ENCODE measurements at regions not wholly inside any gene's neighbourhood (a gene's known extent, or its start where the extent isn't known, plus 50 kb on each side); places are given as distances from the start of the nearest gene placed in this dataset.

DNA sequence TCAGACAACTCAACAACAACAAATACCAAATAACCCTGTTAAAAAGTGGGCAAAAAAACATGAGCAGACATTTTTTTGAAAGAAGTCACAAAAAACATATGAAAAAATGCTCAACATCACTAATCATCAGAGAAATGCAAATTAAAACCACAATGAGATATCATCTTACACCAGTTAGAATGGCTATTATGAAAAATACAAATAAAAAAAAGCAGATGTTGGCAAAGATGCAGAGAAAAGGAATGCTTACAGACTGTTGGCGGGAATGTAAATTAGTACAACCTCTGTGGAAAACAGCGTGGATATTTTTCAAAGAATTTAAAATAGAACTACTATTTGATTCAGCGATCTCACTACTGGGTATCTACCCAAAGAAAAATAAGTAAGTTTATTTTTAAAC lies 114.0 kb downstream of the SLC38A4 start:
- no peaks in the 10 kb centered on the region for H3K9me3 ChIP-seq (ENCODE audit: control insufficient read depth in 2 of 2, low read length in 2 of 2)
- no peak overlapping the region for H3K9ac ChIP-seq (ENCODE audit: low read depth in 1 of 2, low read length in 2 of 2)
- no peaks in the 10 kb centered on the region for H3K36me3 ChIP-seq (ENCODE audit: control insufficient read depth in 2 of 2, insufficient read depth in 2 of 2, low read length in 2 of 2)
- H3K27ac ChIP-seq (ENCODE audit: low read depth in 2 of 2, low read length in 2 of 2), result no peak overlapping the region
- no peaks in the 10 kb centered on the region for H3K4me1 ChIP-seq (ENCODE audit: control insufficient read depth in 2 of 2, insufficient read depth in 2 of 2, low read length in 2 of 2)
- H3K4me3 ChIP-seq (ENCODE audit: low read length in 2 of 2), result no peak overlapping the region
- no peaks in the 10 kb centered on the region for H3K27me3 ChIP-seq (ENCODE audit: control insufficient read depth in 2 of 2, insufficient read depth in 2 of 2, low read length in 2 of 2)

DNA sequence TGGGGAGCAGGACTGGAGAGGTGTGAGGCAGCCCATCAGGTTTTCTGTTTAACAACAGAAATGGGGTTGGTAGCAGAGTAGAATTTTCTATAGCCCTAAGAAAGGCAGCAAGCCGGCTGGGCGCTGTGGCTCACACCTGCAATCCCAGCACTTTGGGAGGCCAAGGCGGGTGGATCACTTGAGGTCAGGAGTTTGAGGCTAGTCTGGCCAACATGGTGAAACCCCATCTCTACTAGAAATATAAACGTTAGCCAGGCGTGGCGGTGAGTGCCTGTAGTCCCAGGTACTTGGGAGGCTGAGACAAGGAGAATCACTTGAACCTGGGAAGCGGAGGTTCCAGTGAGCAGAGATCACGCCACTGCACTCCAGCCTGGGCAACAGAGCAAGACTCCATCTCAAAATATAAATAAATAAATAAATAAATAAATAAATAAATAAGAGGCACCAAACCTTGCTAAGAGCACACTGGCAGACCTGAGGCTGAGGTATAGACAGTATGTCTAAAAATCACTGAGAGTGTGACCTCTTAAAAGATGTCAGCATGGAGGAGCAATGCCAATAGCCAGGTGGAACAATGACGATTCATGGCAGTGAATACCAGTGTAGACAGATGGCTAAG lies 115.6 kb downstream of the SLC38A4 start:
- Histone ChIP-seq H3K27me3 (ENCODE audit: control insufficient read depth in 2 of 2, insufficient read depth in 2 of 2, low read length in 2 of 2) (no peaks in the 10 kb centered on the region), H3K9me3 (ENCODE audit: control insufficient read depth in 2 of 2, low read length in 2 of 2) (no peaks in the 10 kb centered on the region)

DNA sequence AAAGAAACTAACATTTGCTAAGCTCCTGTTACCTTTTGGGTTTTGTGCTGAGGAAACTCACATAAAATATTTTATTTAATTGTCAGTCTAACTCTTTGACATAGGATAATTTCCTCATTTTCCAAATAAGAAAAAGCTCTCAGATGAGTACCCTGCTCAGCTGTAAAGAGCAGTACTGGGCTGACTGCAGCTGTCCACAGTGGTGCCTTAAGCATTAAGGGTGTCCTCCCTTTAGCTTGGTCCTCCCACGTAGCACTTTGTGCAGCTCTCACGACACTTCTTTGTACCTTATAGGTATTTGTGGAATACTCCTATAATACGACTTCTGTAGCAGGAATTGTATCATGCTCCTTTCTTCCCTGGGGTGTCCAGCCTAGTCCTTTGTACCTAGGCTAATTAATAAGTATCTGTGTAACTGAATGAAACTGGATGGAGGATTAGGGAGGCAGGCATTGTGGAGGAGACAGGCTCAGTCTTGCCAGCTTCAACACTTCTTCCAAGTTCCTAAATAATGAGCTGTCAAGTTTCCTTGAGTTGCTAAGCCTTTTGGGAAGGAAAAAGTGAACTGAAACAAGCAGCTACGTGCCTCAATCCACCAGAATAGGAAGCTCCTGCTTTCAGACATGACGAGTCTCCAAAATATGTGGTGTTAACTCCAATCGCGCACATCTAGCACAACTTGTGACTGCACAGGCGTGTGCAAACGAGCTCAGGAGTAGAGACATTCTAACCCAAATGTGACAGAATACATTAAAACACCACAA lies 123.0 kb downstream of the SLC38A4 start:
- H3K27ac ChIP-seq (ENCODE audit: low read depth in 2 of 2, low read length in 2 of 2), result no peak overlapping the region
- no peak overlapping the region for H3K4me3 ChIP-seq (ENCODE audit: low read length in 2 of 2)
- no peak overlapping the region for H3K9ac ChIP-seq (ENCODE audit: low read depth in 1 of 2, low read length in 2 of 2)

More for the DNA sequence above, 115.6 kb downstream of the SLC38A4 start:
- Histone ChIP-seq H3K4me3 (ENCODE audit: low read length in 2 of 2) (no peak overlapping the region), H3K36me3 (ENCODE audit: control insufficient read depth in 2 of 2, insufficient read depth in 2 of 2, low read length in 2 of 2) (no peaks in the 10 kb centered on the region), H3K4me1 (ENCODE audit: control insufficient read depth in 2 of 2, insufficient read depth in 2 of 2, low read length in 2 of 2) (no peaks in the 10 kb centered on the region), H3K27ac (ENCODE audit: low read depth in 2 of 2, low read length in 2 of 2) (no peak overlapping the region), H3K9ac (ENCODE audit: low read depth in 1 of 2, low read length in 2 of 2) (no peak overlapping the region)

DNA sequence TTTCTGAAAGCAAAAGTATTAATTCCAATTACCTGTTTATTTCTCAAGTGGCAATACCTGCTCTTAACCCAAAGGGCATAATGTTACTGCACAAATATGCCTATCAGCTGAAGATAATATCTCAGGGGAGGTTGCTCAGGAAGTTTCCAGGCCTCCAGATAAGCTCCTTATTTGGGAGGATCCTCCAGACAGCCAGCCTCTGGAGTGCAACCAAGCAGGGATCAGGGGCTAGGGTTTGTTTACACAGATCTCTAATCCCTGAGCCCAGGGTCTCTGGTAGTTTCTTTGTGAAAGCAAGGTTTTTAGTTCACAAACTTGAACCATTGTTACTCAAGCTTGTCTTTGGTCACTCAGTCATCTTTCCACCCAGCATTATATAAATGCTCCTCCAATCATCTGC lies 124.4 kb downstream of the SLC38A4 start:
- H3K4me1 ChIP-seq (ENCODE audit: control insufficient read depth in 2 of 2, insufficient read depth in 2 of 2, low read length in 2 of 2), result no peaks in the 10 kb centered on the region
- no peaks in the 10 kb centered on the region for H3K36me3 ChIP-seq (ENCODE audit: control insufficient read depth in 2 of 2, insufficient read depth in 2 of 2, low read length in 2 of 2)
- no peaks in the 10 kb centered on the region for H3K9me3 ChIP-seq (ENCODE audit: control insufficient read depth in 2 of 2, low read length in 2 of 2)
- no peak overlapping the region for H3K4me3 ChIP-seq (ENCODE audit: low read length in 2 of 2)
- H3K9ac ChIP-seq (ENCODE audit: low read depth in 1 of 2, low read length in 2 of 2), result no peak overlapping the region
- H3K27me3 ChIP-seq (ENCODE audit: control insufficient read depth in 2 of 2, insufficient read depth in 2 of 2, low read length in 2 of 2), result no peaks in the 10 kb centered on the region
- no peak overlapping the region for H3K27ac ChIP-seq (ENCODE audit: low read depth in 2 of 2, low read length in 2 of 2)

More for the DNA sequence above, 123.0 kb downstream of the SLC38A4 start:
- Histone ChIP-seq H3K27me3 (ENCODE audit: control insufficient read depth in 2 of 2, insufficient read depth in 2 of 2, low read length in 2 of 2) (no peaks in the 10 kb centered on the region), H3K9me3 (ENCODE audit: control insufficient read depth in 2 of 2, low read length in 2 of 2) (no peaks in the 10 kb centered on the region), H3K4me1 (ENCODE audit: control insufficient read depth in 2 of 2, insufficient read depth in 2 of 2, low read length in 2 of 2) (no peaks in the 10 kb centered on the region), H3K36me3 (ENCODE audit: control insufficient read depth in 2 of 2, insufficient read depth in 2 of 2, low read length in 2 of 2) (no peaks in the 10 kb centered on the region)

DNA sequence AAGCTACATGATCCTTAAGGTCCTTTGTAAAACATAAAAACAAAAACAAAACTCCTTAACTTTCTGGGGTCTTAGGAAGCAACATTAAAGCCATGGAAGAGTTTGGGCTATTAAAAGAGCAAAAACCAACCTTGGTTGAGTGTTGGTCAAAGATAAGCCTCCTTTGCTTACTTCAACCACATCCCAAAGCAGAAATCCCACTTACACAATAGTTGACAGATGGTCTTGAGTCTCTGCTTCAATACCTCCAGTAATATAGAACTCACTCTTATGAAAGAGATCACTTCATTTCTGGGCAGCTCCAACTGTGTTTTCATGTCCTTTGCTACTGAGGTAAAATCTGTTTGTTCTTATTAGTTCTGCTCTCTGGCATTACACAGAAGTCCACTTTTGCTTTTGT lies 125.8 kb downstream of the SLC38A4 start:
- Histone ChIP-seq H3K4me3 (ENCODE audit: low read length in 2 of 2) (no peak overlapping the region), H3K36me3 (ENCODE audit: control insufficient read depth in 2 of 2, insufficient read depth in 2 of 2, low read length in 2 of 2) (no peaks in the 10 kb centered on the region), H3K9me3 (ENCODE audit: control insufficient read depth in 2 of 2, low read length in 2 of 2) (no peaks in the 10 kb centered on the region), H3K27ac (ENCODE audit: low read depth in 2 of 2, low read length in 2 of 2) (no peak overlapping the region), H3K9ac (ENCODE audit: low read depth in 1 of 2, low read length in 2 of 2) (no peak overlapping the region), H3K4me1 (ENCODE audit: control insufficient read depth in 2 of 2, insufficient read depth in 2 of 2, low read length in 2 of 2) (no peaks in the 10 kb centered on the region), H3K27me3 (ENCODE audit: control insufficient read depth in 2 of 2, insufficient read depth in 2 of 2, low read length in 2 of 2) (no peaks in the 10 kb centered on the region)

DNA sequence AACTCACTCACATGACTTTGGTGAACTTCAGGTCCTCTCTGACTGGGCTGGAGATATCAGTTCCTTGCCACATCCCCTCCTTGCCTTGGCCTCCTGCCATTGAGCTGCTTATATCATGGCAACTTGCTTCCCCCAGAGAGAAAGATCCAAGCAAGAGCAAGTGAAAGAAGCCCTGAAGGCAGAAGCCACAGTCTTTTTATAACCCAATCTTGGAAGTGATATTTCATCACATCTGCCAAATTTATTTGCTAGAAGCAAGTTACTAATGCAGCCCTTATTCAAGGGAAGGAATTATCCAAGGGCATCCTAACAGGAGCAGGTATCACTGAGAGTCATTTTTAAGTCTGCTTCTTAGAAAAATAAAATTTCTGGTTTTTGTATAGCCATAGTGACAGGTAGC lies 127.8 kb downstream of the SLC38A4 start:
- no peaks in the 10 kb centered on the region for H3K4me1 ChIP-seq (ENCODE audit: control insufficient read depth in 2 of 2, insufficient read depth in 2 of 2, low read length in 2 of 2)
- no peaks in the 10 kb centered on the region for H3K9me3 ChIP-seq (ENCODE audit: control insufficient read depth in 2 of 2, low read length in 2 of 2)
- no peaks in the 10 kb centered on the region for H3K36me3 ChIP-seq (ENCODE audit: control insufficient read depth in 2 of 2, insufficient read depth in 2 of 2, low read length in 2 of 2)
- no peak overlapping the region for H3K27ac ChIP-seq (ENCODE audit: low read depth in 2 of 2, low read length in 2 of 2)
- no peak overlapping the region for H3K9ac ChIP-seq (ENCODE audit: low read depth in 1 of 2, low read length in 2 of 2)
- H3K27me3 ChIP-seq (ENCODE audit: control insufficient read depth in 2 of 2, insufficient read depth in 2 of 2, low read length in 2 of 2), result no peaks in the 10 kb centered on the region
- no peak overlapping the region for H3K4me3 ChIP-seq (ENCODE audit: low read length in 2 of 2)

DNA sequence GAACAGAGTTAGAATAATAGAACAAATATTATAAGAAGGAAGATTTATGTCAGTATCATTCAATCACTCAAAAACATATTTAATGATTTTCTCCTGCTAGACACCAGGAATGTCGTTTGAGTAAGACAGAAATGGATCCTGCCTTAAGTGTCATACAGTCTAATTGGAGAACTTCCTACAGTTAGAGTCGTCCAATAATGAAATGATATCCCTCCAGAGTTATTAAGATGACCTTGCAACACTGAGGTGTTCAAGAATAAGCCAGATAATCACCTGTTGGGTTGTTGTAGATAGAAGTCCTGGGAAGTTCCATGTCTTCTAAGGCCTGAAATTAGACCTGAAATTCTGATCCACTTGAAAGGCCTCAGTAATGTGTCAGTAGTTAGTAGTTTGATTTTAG lies 132.3 kb downstream of the SLC38A4 start:
- Histone ChIP-seq H3K27me3 (ENCODE audit: control insufficient read depth in 2 of 2, insufficient read depth in 2 of 2, low read length in 2 of 2) (no peaks in the 10 kb centered on the region), H3K9me3 (ENCODE audit: control insufficient read depth in 2 of 2, low read length in 2 of 2) (no peaks in the 10 kb centered on the region), H3K9ac (ENCODE audit: low read depth in 1 of 2, low read length in 2 of 2) (no peak overlapping the region), H3K4me1 (ENCODE audit: control insufficient read depth in 2 of 2, insufficient read depth in 2 of 2, low read length in 2 of 2) (no peaks in the 10 kb centered on the region), H3K36me3 (ENCODE audit: control insufficient read depth in 2 of 2, insufficient read depth in 2 of 2, low read length in 2 of 2) (no peaks in the 10 kb centered on the region), H3K4me3 (ENCODE audit: low read length in 2 of 2) (no peak overlapping the region), H3K27ac (ENCODE audit: low read depth in 2 of 2, low read length in 2 of 2) (no peak overlapping the region)

DNA sequence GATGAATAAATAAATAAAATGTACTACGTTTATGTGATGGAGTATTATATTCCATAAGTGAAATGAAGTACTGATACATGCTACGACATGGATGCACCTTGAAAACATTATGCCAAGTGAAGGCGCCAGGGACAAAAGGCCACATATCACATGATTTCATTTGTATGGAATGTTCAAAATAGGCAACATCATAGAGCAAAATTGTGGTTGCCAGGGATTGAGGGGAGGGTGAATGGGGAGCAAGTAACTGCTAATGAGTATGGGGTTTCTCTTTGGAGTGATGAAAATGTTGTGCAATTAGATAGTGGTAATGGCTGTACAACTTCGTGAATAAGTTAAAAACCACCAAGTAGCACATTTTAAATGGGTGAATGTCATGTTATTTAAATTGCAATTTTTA lies 132.8 kb downstream of the SLC38A4 start:
- Histone ChIP-seq H3K4me3 (ENCODE audit: low read length in 2 of 2) (no peak overlapping the region), H3K9ac (ENCODE audit: low read depth in 1 of 2, low read length in 2 of 2) (no peak overlapping the region), H3K27ac (ENCODE audit: low read depth in 2 of 2, low read length in 2 of 2) (no peak overlapping the region), H3K27me3 (ENCODE audit: control insufficient read depth in 2 of 2, insufficient read depth in 2 of 2, low read length in 2 of 2) (no peaks in the 10 kb centered on the region), H3K9me3 (ENCODE audit: control insufficient read depth in 2 of 2, low read length in 2 of 2) (no peaks in the 10 kb centered on the region), H3K4me1 (ENCODE audit: control insufficient read depth in 2 of 2, insufficient read depth in 2 of 2, low read length in 2 of 2) (no peaks in the 10 kb centered on the region), H3K36me3 (ENCODE audit: control insufficient read depth in 2 of 2, insufficient read depth in 2 of 2, low read length in 2 of 2) (no peaks in the 10 kb centered on the region)

DNA sequence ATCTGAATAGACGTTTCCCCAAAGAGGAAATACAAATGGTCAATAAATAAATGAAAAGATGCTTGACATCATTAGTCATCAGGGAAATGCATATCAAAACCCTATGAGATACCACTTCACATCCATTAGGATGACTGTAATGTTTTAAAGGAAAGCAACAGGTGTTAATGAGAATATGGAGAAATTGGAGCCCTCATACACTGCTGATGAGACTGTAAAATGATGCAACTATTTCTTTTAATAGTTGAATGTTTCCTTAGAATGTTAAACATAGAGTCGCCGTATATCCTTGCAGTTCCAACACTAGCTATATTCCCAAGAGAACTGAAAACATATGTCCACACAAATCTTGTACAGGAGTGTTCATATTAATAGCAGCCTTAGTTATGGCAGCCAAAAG lies 133.2 kb downstream of the SLC38A4 start:
- Histone ChIP-seq H3K4me3 (ENCODE audit: low read length in 2 of 2) (no peak overlapping the region), H3K9ac (ENCODE audit: low read depth in 1 of 2, low read length in 2 of 2) (no peak overlapping the region), H3K36me3 (ENCODE audit: control insufficient read depth in 2 of 2, insufficient read depth in 2 of 2, low read length in 2 of 2) (no peaks in the 10 kb centered on the region), H3K9me3 (ENCODE audit: control insufficient read depth in 2 of 2, low read length in 2 of 2) (no peaks in the 10 kb centered on the region), H3K27me3 (ENCODE audit: control insufficient read depth in 2 of 2, insufficient read depth in 2 of 2, low read length in 2 of 2) (no peaks in the 10 kb centered on the region), H3K4me1 (ENCODE audit: control insufficient read depth in 2 of 2, insufficient read depth in 2 of 2, low read length in 2 of 2) (no peaks in the 10 kb centered on the region), H3K27ac (ENCODE audit: low read depth in 2 of 2, low read length in 2 of 2) (no peak overlapping the region)

DNA sequence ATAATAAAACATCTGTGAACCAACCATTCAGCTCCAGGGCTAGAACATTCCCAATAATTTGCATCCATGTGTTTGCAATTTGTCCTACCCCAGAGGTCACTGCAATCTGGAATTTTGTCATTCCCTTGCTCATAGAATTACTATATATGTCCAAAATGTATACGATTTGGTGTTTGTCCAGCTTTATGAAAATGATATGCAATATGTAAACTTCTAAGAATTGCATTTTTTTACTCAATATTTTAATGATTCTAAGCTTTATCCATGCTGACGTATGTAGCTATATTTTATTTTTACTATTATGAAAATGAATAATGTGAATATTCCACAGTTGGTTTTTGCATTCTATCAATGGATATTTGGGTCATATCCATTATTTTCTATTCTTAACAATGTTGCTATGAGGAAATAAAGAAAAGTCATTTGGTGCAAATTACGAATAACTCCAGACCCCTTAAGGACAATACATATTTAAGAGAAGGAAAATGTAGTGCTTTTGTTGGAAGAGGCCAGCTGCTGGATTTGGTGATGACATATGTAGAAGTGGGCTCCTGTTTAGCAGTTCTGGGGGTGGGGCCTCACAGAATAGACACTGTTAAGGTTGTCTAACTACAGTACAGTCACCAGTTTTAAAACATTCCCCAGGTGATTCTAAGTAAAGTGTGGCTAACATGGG lies 139.4 kb downstream of the SLC38A4 start:
- Histone ChIP-seq H3K27ac (ENCODE audit: low read depth in 2 of 2, low read length in 2 of 2) (no peak overlapping the region), H3K27me3 (ENCODE audit: control insufficient read depth in 2 of 2, insufficient read depth in 2 of 2, low read length in 2 of 2) (no peaks in the 10 kb centered on the region), H3K4me3 (ENCODE audit: low read length in 2 of 2) (no peak overlapping the region), H3K9me3 (ENCODE audit: control insufficient read depth in 2 of 2, low read length in 2 of 2) (peaks cover 0 to 4% of the 10 kb centered on the region in 2 donors), H3K9ac (ENCODE audit: low read depth in 1 of 2, low read length in 2 of 2) (no peak overlapping the region), H3K36me3 (ENCODE audit: control insufficient read depth in 2 of 2, insufficient read depth in 2 of 2, low read length in 2 of 2) (no peaks in the 10 kb centered on the region), H3K4me1 (ENCODE audit: control insufficient read depth in 2 of 2, insufficient read depth in 2 of 2, low read length in 2 of 2) (no peaks in the 10 kb centered on the region)

Measured in mucosa of rectum (tissue), 2 donors.